ENCODE measurements at regions not wholly inside any gene's neighbourhood (a gene's known extent, or its start where the extent isn't known, plus 50 kb on each side); places are given as distances from the start of the nearest gene placed in this dataset.
"Not testable (repeated sequence)": the region's sequence is repeated elsewhere in the genome, so short reads cannot be mapped to it uniquely, and the experiment has no call there.

GRCh38 chr3:160102001-160102400 is 113.4 kb downstream of the IL12A start:
- H3K27me3 ChIP-seq (ENCODE audit: control insufficient read depth in 2 of 2, insufficient read depth in 2 of 2, low read length in 2 of 2) = peaks cover 0 to 13% of the 10 kb centered on the region in 2 experiments; a peak in 2 of 5 replicates
- H3K9me3 ChIP-seq (replicated peaks; ENCODE audit: control insufficient read depth, insufficient read depth, low read depth, low read length); H3K9ac ChIP-seq (ENCODE audit: insufficient read depth in 1 of 2, low read depth in 2 of 2, low read length in 2 of 2); H3K4me1 ChIP-seq (replicated peaks in 1 of 2; ENCODE audit: control insufficient read depth in 2 of 2, insufficient read depth in 2 of 2, low read length in 2 of 2); H3K4me3 ChIP-seq; ATAC-seq; H3K4me2 ChIP-seq (ENCODE audit: insufficient read depth, low read length); H3K36me3 ChIP-seq (ENCODE audit: control insufficient read depth, insufficient read depth, low read length); H4K20me1 ChIP-seq (replicated peaks; ENCODE audit: control insufficient read depth, insufficient read depth, low read length); H3K79me2 ChIP-seq (ENCODE audit: control insufficient read depth, insufficient read depth, low read length); in situ Hi-C loops (cut with MboI); intact Hi-C loops (cut with micrococcal nuclease); POLR2A ChIA-PET; BruUV-seq (replicated peaks); H2AFZ ChIP-seq (ENCODE audit: low read depth, low read length); DNase-seq (ENCODE audit: extremely low read depth in 1 of 4, low spot score in 3 of 4); FAIRE-seq; CTCF ChIA-PET (ENCODE audit: low intra/inter-chr PET ratio); H3K27ac ChIP-seq (ENCODE audit: extremely low read depth, low read depth, low read length); H3K9me1 ChIP-seq (ENCODE audit: control insufficient read depth, insufficient read depth, low read length): not testable (repeated sequence)
- WGBS (ENCODE audit: insufficient coverage, low coverage, missing lambda C conversion rate) = 25% methylated on average over 4 of the region's 7 CpGs
- TF ChIP-seq NFIX (CRISPR knock-in tag; IDR thresholded peaks at IDR 0.05; ENCODE audit: low read depth) (peak; percentile 96), NFIC (IDR thresholded peaks at IDR 0.05) (peak; percentile 98)

GRCh38 chr3:160103397-160103796 is 114.8 kb downstream of the IL12A start:
- Histone ChIP-seq H3K79me2 (ENCODE audit: control insufficient read depth, insufficient read depth, low read length) (no peaks in the 10 kb centered on the region), H3K36me3 (ENCODE audit: control insufficient read depth, insufficient read depth, low read length) (no peaks in the 10 kb centered on the region), H3K9ac (ENCODE audit: insufficient read depth in 1 of 2, low read depth in 2 of 2, low read length in 2 of 2) (no peak overlapping the region), H3K4me2 (ENCODE audit: insufficient read depth, low read length) (no peak overlapping the region), H2AFZ (ENCODE audit: low read depth, low read length) (no peak overlapping the region), H3K4me3 (no peak overlapping the region), H3K9me3 (replicated peaks; ENCODE audit: control insufficient read depth, insufficient read depth, low read depth, low read length) (no peaks in the 10 kb centered on the region), H3K9me1 (ENCODE audit: control insufficient read depth, insufficient read depth, low read length) (no peaks in the 10 kb centered on the region), H3K4me1 (replicated peaks in 1 of 2; ENCODE audit: control insufficient read depth in 2 of 2, insufficient read depth in 2 of 2, low read length in 2 of 2) (no peaks in the 10 kb centered on the region; a peak in 1 of 5 replicates), H3K27me3 (ENCODE audit: control insufficient read depth in 2 of 2, insufficient read depth in 2 of 2, low read length in 2 of 2) (peaks cover 0 to 7% of the 10 kb centered on the region in 2 experiments; a peak in 2 of 5 replicates), H4K20me1 (replicated peaks; ENCODE audit: control insufficient read depth, insufficient read depth, low read length) (no peaks in the 10 kb centered on the region), H3K27ac (ENCODE audit: extremely low read depth, low read depth, low read length) (no peak overlapping the region)
- ChIA-PET POLR2A (no interaction called here), CTCF (ENCODE audit: low intra/inter-chr PET ratio) (no interaction called here)
- no peak for DNase-seq (ENCODE audit: extremely low read depth in 1 of 4, low spot score in 3 of 4)
- no TSS peak for BruUV-seq (replicated peaks)
- 5% methylated on average over 2 of the region's 2 CpGs for WGBS (ENCODE audit: insufficient coverage, low coverage, missing lambda C conversion rate)
- intact Hi-C loops (cut with micrococcal nuclease) (no loop called here), in situ Hi-C loops (cut with MboI) (no loop called here)
- no peak for FAIRE-seq
- no peak for ATAC-seq
- TF ChIP-seq POLR2B (IDR thresholded peaks at IDR 0.05; ENCODE audit: low read depth, partially characterized antibody) (no peak), CHCHD3 (CRISPR knock-in tag; IDR thresholded peaks at IDR 0.05) (no peak), RNF219 (CRISPR knock-in tag; IDR thresholded peaks at IDR 0.05) (no peak), RBM22 (IDR thresholded peaks at IDR 0.05; ENCODE audit: low read depth, low read length, poor library complexity, severe bottlenecking) (no peak), ZNF695 (CRISPR knock-in tag; IDR thresholded peaks at IDR 0.05) (no peak), BRD4 (IDR thresholded peaks at IDR 0.05) (no peak), U2AF2 (optimal IDR thresholded peaks at IDR 0.05; ENCODE audit: low read depth, low read length) (no peak), C11orf30 (IDR thresholded peaks at IDR 0.05; ENCODE audit: low read depth) (no peak), SNRNP70 (optimal IDR thresholded peaks at IDR 0.05; ENCODE audit: low read depth, low read length) (no peak)

Measured in K562 (cell line).